ENCODE measurements at regions not wholly inside any gene's neighbourhood (a gene's known extent, or its start where the extent isn't known, plus 50 kb on each side); places are given as distances from the start of the nearest gene placed in this dataset.

GRCh38 chr4:11497212-11497806 is 68.6 kb upstream of the HS3ST1 start:
- DNase-seq, result no peak

- no peak for DNase-seq
Observed at GRCh38 chr4:11496351-11496829, 67.7 kb upstream of the HS3ST1 start.

DNA sequence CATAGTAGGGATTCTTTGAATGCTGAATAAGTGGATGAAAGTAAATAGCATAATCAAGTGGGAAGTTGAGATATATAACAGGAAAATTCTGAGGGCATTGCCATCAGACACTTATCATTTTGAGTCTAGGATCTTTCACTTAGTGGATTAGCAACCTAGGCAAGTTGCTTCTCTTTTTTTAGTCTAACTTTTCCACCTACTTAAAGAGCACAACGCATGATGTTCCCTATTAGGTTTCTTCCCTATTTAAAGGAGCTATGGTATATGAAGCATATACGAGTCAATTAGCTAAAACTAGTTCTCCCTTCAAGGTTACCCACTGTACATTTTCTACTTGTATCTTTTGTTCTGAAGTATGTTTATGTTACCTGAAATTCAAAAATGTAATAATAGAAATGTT is 67.1 kb upstream of the HS3ST1 start:
- DNase-seq, result no peak

- no peak for DNase-seq
Observed at GRCh38 chr4:11495291-11495690, 66.6 kb upstream of the HS3ST1 start.

DNA sequence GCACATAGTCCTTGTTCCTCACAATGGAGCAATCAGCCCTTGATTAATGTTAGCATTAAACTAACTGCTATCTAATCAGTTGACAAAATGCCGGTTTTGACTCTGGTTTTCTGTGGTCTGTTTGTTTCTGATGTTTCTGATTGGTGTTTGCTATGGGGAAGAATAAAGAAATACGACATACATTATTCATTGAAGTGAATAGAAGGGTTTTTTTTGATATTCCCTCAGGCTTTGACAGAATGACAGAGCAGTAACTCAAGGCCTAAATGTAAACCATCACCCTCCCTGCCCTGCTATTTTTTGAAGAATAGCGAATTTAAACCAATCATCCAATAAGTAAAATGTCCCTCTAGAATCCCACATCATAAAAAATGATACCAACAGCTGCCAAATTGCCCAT is 65.5 kb upstream of the HS3ST1 start:
- no peak for DNase-seq

DNA sequence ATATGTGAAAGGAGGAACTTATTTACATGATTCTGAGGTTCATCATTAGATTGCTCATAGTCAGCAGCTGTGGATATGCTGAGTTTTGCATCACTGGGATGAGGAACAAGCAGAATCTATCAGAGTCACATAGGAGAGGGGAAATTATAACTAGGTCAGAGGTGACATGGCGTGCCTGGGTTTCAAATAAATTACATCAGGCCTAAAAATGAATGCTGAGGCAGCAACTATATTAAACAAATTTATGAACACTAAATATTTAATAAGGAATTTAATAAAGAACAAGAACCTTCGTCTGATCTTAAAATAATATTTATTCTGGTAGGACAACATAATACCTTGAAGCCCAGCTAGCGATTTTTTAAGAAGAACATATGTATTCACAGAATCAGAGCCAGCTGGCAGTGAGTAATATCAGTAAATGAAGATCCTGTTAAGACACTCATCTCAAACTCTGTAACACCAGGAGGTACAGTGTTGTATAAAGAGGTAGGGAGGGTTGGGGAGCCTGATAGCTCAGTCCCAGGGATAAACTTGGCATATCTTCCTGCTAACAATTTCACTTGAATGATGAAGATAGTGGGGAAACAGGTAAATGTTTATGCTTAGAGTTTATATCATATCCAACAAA is 60.9 kb upstream of the HS3ST1 start:
- DNase-seq, result no peak

- no peak for DNase-seq
Observed at GRCh38 chr4:11488657-11489452, 60.2 kb upstream of the HS3ST1 start.

DNA sequence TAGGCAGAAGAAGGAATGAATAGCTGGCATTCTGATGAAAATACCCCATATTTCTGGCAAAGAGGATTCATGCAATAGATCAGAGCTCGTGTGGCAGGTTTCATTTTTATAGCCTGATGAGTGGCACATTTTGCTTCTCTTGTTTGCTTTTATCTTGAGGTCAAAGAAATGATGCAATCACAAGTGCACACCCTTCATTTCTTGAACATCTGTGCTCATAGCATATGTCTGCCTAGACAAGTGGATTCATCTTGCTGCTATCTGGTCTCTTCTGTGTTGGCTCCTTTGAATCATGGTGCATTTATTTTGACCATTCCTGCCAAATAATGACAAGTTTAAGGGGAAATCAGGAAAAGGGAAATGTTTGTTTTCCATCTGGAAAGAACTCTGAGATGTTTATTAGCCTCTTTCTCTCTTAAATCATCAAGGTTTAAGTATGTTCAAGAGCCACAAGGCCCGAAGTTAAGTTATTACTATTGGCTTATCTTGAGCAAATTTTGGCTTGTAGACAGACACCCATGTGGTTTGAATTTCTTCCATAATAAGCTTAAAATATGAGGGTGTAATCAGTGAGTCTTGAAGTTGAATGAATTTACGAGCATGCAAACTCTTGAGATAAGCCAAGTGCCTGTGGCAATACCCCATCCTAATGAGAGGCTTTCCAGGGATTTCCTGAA is 59.3 kb upstream of the HS3ST1 start:
- DNase-seq, result no peak

GRCh38 chr4:11487139-11487538 is 58.4 kb upstream of the HS3ST1 start:
- DNase-seq, result no peak

- no peak for DNase-seq
Observed at GRCh38 chr4:11485926-11486325, 57.2 kb upstream of the HS3ST1 start.

- no peak for DNase-seq
Observed at GRCh38 chr4:11484531-11484930, 55.8 kb upstream of the HS3ST1 start.

GRCh38 chr4:11483046-11483445 is 54.4 kb upstream of the HS3ST1 start:
- DNase-seq, result no peak

GRCh38 chr4:11480683-11481082 is 52.0 kb upstream of the HS3ST1 start:
- DNase-seq, result peak in 11 of 51 donors; percentile 6 to 32 (median 13)

Data from hypothalamus (tissue), 51 donors.